Glutamatergic neuron (in vitro differentiated cells): ENCODE measurements at regions not wholly inside any gene's neighbourhood (a gene's known extent, or its start where the extent isn't known, plus 50 kb on each side); places are given as distances from the start of the nearest gene placed in this dataset.

Source experiments
- DNase-seq: peaks from one replicate; pipeline ENCODE4 v3.0.0; 2022
- H3K27ac Mint-ChIP-seq: one replicate; pipeline ENCODE4 v1.8.0; 2020; ENCODE audit warnings: mild to moderate bottlenecking, mixed read lengths, inconsistent platforms; ENCODE audit not compliant: unreplicated experiment
- H3K27me3 Mint-ChIP-seq: one replicate; pipeline ENCODE4 v1.8.0; 2020; ENCODE audit warnings: mild to moderate bottlenecking, moderate library complexity, mixed read lengths, inconsistent platforms; ENCODE audit not compliant: unreplicated experiment
- H3K36me3 Mint-ChIP-seq: one replicate; pipeline ENCODE4 v1.8.0; 2020; ENCODE audit warnings: mild to moderate bottlenecking, mixed read lengths, inconsistent platforms; ENCODE audit not compliant: unreplicated experiment
- H3K4me1 Mint-ChIP-seq: one replicate; pipeline ENCODE4 v1.8.0; 2020; ENCODE audit warnings: mild to moderate bottlenecking, low read depth, mixed read lengths, inconsistent platforms; ENCODE audit not compliant: unreplicated experiment
- H3K4me3 Mint-ChIP-seq: one replicate; pipeline ENCODE4 v1.8.0; 2020; ENCODE audit warnings: mild to moderate bottlenecking, mixed read lengths, inconsistent platforms; ENCODE audit not compliant: unreplicated experiment
- H3K9me3 Mint-ChIP-seq: one replicate; pipeline ENCODE4 v1.8.0; 2020; ENCODE audit warnings: mild to moderate bottlenecking, moderate library complexity, mixed read lengths, inconsistent platforms; ENCODE audit not compliant: unreplicated experiment
- TF ChIP-seq, protein P1 (sequence below): fragments of 200-600 bp; sonication (generic); IDR thresholded peaks from one replicate; pipeline ENCODE4 v1.5.0; 2021; ENCODE audit not compliant: partially characterized antibody, unreplicated experiment

DNA sequence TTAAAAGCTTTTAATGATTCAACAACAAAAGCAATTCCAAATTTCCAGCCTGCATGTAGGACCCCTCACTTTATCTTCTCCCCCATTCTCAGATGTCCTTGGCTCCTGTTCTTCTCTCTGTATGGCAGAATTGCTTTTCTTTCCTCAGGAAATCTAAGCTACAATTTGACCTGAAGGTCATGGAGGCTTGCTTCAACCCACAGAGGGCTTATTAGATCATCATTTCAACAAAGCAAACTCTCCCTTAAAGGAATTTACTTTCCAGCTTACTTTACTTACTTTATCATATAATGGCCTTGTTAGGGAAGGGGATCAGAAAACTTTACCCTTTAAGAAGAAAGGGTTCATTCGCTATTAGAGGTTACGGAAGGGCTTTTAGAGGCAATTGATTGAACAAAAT, 211.5 kb downstream of the RAD51AP2 start:
- Mint-ChIP-seq H3K36me3 (no peaks in the 10 kb centered on the region), H3K27me3 (no peaks in the 10 kb centered on the region), H3K27ac (no peak overlapping the region), H3K9me3 (no peaks in the 10 kb centered on the region), H3K4me3 (no peak overlapping the region), H3K4me1 (peaks cover 9% of the 10 kb centered on the region)
- no peak for DNase-seq
- TF ChIP-seq, protein P1, sequence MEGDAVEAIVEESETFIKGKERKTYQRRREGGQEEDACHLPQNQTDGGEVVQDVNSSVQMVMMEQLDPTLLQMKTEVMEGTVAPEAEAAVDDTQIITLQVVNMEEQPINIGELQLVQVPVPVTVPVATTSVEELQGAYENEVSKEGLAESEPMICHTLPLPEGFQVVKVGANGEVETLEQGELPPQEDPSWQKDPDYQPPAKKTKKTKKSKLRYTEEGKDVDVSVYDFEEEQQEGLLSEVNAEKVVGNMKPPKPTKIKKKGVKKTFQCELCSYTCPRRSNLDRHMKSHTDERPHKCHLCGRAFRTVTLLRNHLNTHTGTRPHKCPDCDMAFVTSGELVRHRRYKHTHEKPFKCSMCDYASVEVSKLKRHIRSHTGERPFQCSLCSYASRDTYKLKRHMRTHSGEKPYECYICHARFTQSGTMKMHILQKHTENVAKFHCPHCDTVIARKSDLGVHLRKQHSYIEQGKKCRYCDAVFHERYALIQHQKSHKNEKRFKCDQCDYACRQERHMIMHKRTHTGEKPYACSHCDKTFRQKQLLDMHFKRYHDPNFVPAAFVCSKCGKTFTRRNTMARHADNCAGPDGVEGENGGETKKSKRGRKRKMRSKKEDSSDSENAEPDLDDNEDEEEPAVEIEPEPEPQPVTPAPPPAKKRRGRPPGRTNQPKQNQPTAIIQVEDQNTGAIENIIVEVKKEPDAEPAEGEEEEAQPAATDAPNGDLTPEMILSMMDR, result no peak

DNA sequence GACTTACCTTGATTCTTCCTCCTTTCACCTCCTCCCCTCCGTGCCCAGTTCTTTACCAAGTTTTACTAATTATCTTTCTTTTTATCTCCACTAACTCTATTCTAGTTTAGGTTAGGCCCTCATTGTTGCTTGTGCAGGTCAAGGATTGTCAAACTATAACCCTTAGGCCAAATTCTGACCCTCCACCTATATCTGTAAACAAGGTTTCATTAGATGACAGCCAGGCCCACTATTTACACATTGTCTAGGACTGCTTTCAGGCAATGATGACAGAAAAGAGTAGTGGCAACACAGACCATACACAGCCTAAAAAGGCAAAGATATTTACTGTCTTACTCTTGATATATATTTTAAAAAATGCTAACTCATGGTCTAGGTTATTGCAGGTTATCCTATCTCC, 212.0 kb downstream of the RAD51AP2 start:
- no peaks in the 10 kb centered on the region for H3K27me3 Mint-ChIP-seq
- H3K36me3 Mint-ChIP-seq, result no peaks in the 10 kb centered on the region
- no peaks in the 10 kb centered on the region for H3K9me3 Mint-ChIP-seq
- peaks cover 12% of the 10 kb centered on the region for H3K4me1 Mint-ChIP-seq
- no peak overlapping the region for H3K4me3 Mint-ChIP-seq
- no peak overlapping the region for H3K27ac Mint-ChIP-seq
- TF ChIP-seq, protein P1, result no peak
- no peak for DNase-seq

DNA sequence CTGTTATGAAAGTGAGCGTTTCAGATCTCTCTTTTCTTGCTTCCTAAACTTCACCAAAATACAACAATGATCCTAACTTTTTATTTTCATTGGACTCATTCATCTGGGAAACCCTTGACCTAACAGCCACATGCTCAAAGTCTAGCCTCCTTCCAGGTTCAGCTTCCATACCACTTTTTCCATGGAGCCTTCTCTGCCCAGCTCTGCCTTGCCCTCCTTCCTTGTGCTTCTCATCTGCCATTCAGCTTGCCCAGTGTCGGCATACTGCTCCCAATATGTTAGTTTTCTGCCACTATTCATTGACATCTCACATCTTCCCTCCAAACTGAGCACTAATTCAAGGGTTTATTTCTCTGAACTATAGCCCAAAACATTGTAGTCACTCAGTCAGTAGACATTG, 214.7 kb downstream of the RAD51AP2 start:
- Mint-ChIP-seq H3K27ac (no peak overlapping the region), H3K9me3 (no peaks in the 10 kb centered on the region), H3K36me3 (no peaks in the 10 kb centered on the region), H3K4me3 (no peak overlapping the region), H3K27me3 (no peaks in the 10 kb centered on the region), H3K4me1 (peaks cover 10% of the 10 kb centered on the region)
- no peak for DNase-seq
- TF ChIP-seq, protein P1, result no peak

DNA sequence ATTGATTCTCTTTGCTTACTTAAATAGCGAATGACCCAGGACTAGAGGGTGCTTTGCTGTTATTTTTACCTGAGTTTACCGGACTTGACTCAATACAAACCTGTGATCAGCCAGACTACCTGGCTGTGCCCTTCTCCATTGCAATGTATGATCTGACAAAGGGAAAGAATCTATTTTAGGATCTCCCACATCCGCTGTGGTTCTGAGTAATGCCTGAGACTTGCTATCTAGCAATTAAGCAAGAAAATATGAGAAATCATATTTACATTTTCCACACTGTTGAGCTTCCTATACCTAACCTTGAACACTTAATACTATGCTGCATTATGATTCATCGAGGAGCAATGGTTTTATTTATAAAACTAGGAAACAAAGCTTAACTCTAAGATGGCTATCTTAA, 215.2 kb downstream of the RAD51AP2 start:
- DNase-seq, result no peak
- Mint-ChIP-seq H3K36me3 (no peaks in the 10 kb centered on the region), H3K27ac (no peak overlapping the region), H3K9me3 (no peaks in the 10 kb centered on the region), H3K27me3 (peaks cover 2% of the 10 kb centered on the region), H3K4me1 (peaks cover 15% of the 10 kb centered on the region), H3K4me3 (no peak overlapping the region)
- TF ChIP-seq, protein P1, result no peak

DNA sequence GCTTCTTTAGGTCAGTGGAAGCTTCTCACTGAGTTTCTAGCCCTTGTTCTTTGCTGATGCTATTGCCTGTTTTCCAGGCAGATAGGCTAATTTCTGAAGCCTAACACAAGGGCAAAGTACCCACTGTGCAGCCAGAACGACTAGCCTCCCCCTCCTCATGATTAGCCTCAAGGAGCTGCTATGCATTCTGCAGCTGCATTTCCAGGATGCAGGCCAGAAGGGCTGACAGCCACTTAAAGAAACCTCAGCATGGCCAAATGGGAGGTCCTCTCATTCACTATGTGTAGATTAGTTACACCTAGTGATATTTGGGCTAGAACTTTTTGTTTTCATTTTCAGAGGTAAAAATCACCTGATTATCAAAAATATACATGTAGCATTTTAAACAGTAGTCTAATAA, 216.0 kb downstream of the RAD51AP2 start:
- Mint-ChIP-seq H3K27me3 (peaks cover 2% of the 10 kb centered on the region), H3K27ac (no peak overlapping the region), H3K9me3 (no peaks in the 10 kb centered on the region), H3K36me3 (no peaks in the 10 kb centered on the region), H3K4me3 (no peak overlapping the region), H3K4me1 (peaks cover 19% of the 10 kb centered on the region)
- no peak for DNase-seq
- TF ChIP-seq, protein P1, result no peak
